HepG2 (cell line): ENCODE measurements at regions not wholly inside any gene's neighbourhood (a gene's known extent, or its start where the extent isn't known, plus 50 kb on each side); places are given as distances from the start of the nearest gene placed in this dataset.
A peak's percentile ranks its signal among the peaks of the same experiment; 100 is the strongest.
"Not testable (repeated sequence)": the region's sequence is repeated elsewhere in the genome, so short reads cannot be mapped to it uniquely, and the experiment has no call there.

ENCODE experiments used
- ATAC-seq: fragments of 200-7000 bp; cut with Tn5 transposase; 3 replicates; pipeline ENCODE4 v1.9.1; 2020; ENCODE audit warnings: mild to moderate bottlenecking, moderate library complexity
- BruUV-seq: library from RNA; stranded (reverse); fragments of 400-500 nt; replicated peaks from 2 replicates; lab custom pipeline; 2021; lab: Mats Ljungman, UMichigan
- CTCF ChIA-PET: fragments of 300-600 bp; formaldehyde crosslinking; extraction: SDS; loops from one replicate; lab custom pipeline; 2021; ENCODE audit warnings: low total read pairs, inconsistent platforms, low intra/inter-chr PET ratio; lab: Yijun Ruan, JAX
- POLR2A ChIA-PET: fragments of 350-600 bp; sonication (Branson Sonifier 250); formaldehyde crosslinking; loops from one replicate; lab custom pipeline; 2020; ENCODE audit warnings: antibody characterized with exemption, inconsistent platforms; lab: Yijun Ruan, JAX
- DNase-seq: peaks from one replicate; pipeline ENCODE4 v3.0.0-alpha.2; 2015; ENCODE audit warnings: low spot score
- FAIRE-seq: peaks from 3 replicates; lab custom pipeline; 2011; peaks lifted over from hg19 to GRCh38; lab: Jason Lieb, UNC
- H2AFZ ChIP-seq: one replicate; pipeline ENCODE4 v1.6.1; 2011; ENCODE audit warnings: low read length, inconsistent platforms
- H3K27ac ChIP-seq: fragments of 300-600 bp; 3 replicates; pipeline ENCODE4 v1.8.0; 2011; ENCODE audit warnings: mixed run types, mild to moderate bottlenecking, mixed read lengths, low read length, inconsistent platforms; ENCODE audit not compliant: insufficient read depth; ENCODE audit errors: extremely low read length
- H3K27me3 ChIP-seq, 2 experiments: fragments of 200-600 bp in 1 of 2; 2 replicates in 1 of 2; 3 replicates in 1 of 2; pipeline versions ENCODE4 v1.6.0 to v1.8.0; 2011; ENCODE audit warnings: low read length in 2 of 2, mild to moderate bottlenecking in 2 of 2, moderate library complexity in 2 of 2, inconsistent platforms in 1 of 2; ENCODE audit not compliant: insufficient read depth in 2 of 2, control insufficient read depth in 1 of 2
- H3K36me3 ChIP-seq, 2 experiments: fragments of 200-600 bp in 1 of 2; replicated peaks in 1 of 2; 2 replicates in 1 of 2; 3 replicates in 1 of 2; pipeline versions ENCODE4 v1.5.1 to v1.8.0; 2011; ENCODE audit warnings: low read length in 2 of 2, inconsistent platforms in 1 of 2; ENCODE audit not compliant: insufficient read depth in 2 of 2, control insufficient read depth in 1 of 2
- H3K4me1 ChIP-seq: 2 replicates; pipeline ENCODE4 v1.5.1; 2012; ENCODE audit warnings: low read length, inconsistent platforms; ENCODE audit not compliant: insufficient read depth
- H3K4me2 ChIP-seq: 2 replicates; pipeline ENCODE4 v1.6.0; 2011; ENCODE audit warnings: low read depth, low read length, inconsistent platforms
- H3K4me3 ChIP-seq, 3 experiments: fragments of 200-600 bp in 1 of 3; sonication (generic), shearing (Covaris generic) in 1 of 3; replicated peaks in 1 of 3; 2 replicates each; pipeline ENCODE4 v1.5.1; 2011 to 2016; ENCODE audit warnings: low read length in 3 of 3, inconsistent platforms in 2 of 3, low read depth in 2 of 3, mild to moderate bottlenecking in 2 of 3, control low read depth in 1 of 3, mixed read lengths in 1 of 3; ENCODE audit not compliant: insufficient read depth in 1 of 3
- H3K79me2 ChIP-seq: one replicate; pipeline ENCODE4 v1.6.1; 2011; ENCODE audit warnings: low read length, inconsistent platforms; ENCODE audit not compliant: insufficient read depth
- H3K9ac ChIP-seq: 2 replicates; pipeline ENCODE4 v1.6.0; 2011; ENCODE audit warnings: mild to moderate bottlenecking, low read depth, low read length, inconsistent platforms; ENCODE audit not compliant: insufficient read depth
- H3K9me3 ChIP-seq: 2 replicates; pipeline ENCODE4 v1.5.1; 2012; ENCODE audit warnings: mild to moderate bottlenecking, low read length
- H4K20me1 ChIP-seq: 2 replicates; pipeline ENCODE4 v1.6.0; 2011; ENCODE audit warnings: inconsistent platforms, mild to moderate bottlenecking, low read length, moderate library complexity; ENCODE audit not compliant: insufficient read depth
- MAFF ChIP-seq: IDR thresholded peaks from 2 replicates; pipeline ENCODE4 v1.6.1; 2011; ENCODE audit warnings: low read depth, low read length, improper control_type of control experiment
- MAFK ChIP-seq, 2 experiments: IDR thresholded peaks in 1 of 2; conservative IDR thresholded peaks in 1 of 2; 2 replicates each; pipeline ENCODE4 v1.6.1; 2011; ENCODE audit warnings: improper control_type of control experiment in 2 of 2, low read length in 2 of 2
- WGBS: methylation state at CpG from one replicate; pipeline ENCODE4 v1.1.6; 2017; ENCODE audit warnings: low lambda C conversion rate; 5-methylcytosine and 5-hydroxymethylcytosine counted together
- in situ Hi-C: cut with HindIII; loops from 2 replicates; pipeline ENCODE4 v1.10.0; 2017; ENCODE audit warnings: low pct_unique_long_range_greater_than_20kb; ENCODE audit not compliant: extremely low pct_ligation_motif_present
- intact Hi-C: fragments of 100-400 bp; cut with micrococcal nuclease; formaldehyde crosslinking; loops from one replicate; pipeline ENCODE4 v1.10.0; 2022; ENCODE audit not compliant: unreplicated experiment

DNA sequence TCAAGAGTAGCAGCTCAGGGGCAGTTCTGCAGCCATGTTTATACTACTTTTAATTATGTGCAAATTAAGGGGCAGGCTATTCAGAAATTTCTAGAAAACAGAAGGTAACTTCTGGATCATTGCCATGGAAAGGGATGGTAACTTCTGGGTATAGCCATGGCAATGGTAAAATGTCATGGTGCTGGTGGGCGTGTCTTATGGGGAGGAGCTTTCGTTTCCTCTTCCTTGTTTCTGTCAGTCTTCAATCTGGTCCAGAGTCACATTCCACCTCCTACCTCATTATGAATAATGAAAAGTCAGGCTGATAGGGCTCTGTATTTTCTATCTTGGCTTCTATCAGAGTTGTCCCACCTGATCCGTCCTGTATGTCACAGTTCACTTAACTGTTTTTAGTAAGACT lies 366.0 kb downstream of the SRGAP2C start:
- POLR2A ChIA-PET, H3K79me2 ChIP-seq, H3K4me1 ChIP-seq, H4K20me1 ChIP-seq, DNase-seq, intact Hi-C loops, CTCF ChIA-PET, H3K4me2 ChIP-seq, H3K9me3 ChIP-seq, H3K27me3 ChIP-seq, BruUV-seq, FAIRE-seq, H3K4me3 ChIP-seq, H3K36me3 ChIP-seq, H2AFZ ChIP-seq, H3K27ac ChIP-seq, ATAC-seq, H3K9ac ChIP-seq, in situ Hi-C loops: not testable (repeated sequence)
- 99% methylated on average over 3 of the region's 3 CpGs for WGBS

DNA sequence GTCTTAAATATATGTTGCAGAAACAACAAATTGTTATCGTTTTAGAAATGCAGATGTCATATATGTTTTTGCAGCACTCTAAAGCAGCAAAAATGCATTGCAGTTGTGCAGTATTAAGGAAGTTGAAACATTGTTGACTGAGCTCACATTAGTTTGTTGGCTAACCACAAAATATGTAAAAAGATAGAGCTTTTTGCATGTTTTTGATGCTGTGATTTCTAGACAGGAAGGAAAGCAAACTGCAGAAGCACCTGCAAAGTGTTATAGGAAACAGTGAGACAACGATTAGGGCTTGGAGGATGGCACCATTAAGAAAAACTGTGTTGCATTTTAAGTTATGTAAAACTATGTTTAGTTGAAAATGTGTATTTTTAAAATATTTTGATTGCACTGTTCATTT lies 366.7 kb downstream of the SRGAP2C start:
- ATAC-seq, FAIRE-seq, POLR2A ChIA-PET, in situ Hi-C loops, H3K36me3 ChIP-seq, H4K20me1 ChIP-seq, intact Hi-C loops, BruUV-seq, H2AFZ ChIP-seq, H3K9ac ChIP-seq, H3K4me2 ChIP-seq, H3K4me3 ChIP-seq, H3K27me3 ChIP-seq, DNase-seq, H3K27ac ChIP-seq, H3K9me3 ChIP-seq, H3K4me1 ChIP-seq, H3K79me2 ChIP-seq, CTCF ChIA-PET: not testable (repeated sequence)
- WGBS, result 98% methylated on average over 2 of the region's 2 CpGs

DNA sequence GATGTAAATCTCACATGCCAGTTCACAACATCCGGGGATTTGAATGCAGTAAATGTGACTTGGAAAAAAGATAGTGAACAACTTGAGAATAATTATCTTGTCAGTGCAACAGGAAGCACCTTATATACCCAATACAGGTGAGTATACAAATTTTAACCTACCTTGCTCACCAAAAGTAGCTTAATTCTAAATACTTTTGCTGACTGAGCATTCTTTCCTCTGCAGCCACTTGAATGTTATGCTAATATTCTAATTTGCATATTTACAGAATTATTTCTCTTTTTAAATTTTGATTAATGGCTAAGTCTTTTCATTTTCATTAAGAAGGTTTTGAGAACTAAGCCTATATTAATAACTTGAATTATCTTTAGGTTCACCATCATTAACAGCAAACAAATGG lies 371.8 kb downstream of the SRGAP2C start:
- H3K27ac ChIP-seq, intact Hi-C loops, BruUV-seq, CTCF ChIA-PET, POLR2A ChIA-PET, H3K79me2 ChIP-seq, DNase-seq: not testable (repeated sequence)
- TF ChIP-seq MAFK (conservative IDR thresholded peaks at IDR 0.05 in 1 of 2, IDR thresholded peaks at IDR 0.05 in 1 of 2; ENCODE audit: low read length in 2 of 2) (peak; percentile 51 to 80; a peak in 3 of 4 replicates), MAFF (peak; percentile 66)
- TF ChIP-seq, all 625 proteins: peak for 2; not testable (repeated sequence) for 623
- H4K20me1 ChIP-seq, H3K9me3 ChIP-seq, H3K9ac ChIP-seq, ATAC-seq, FAIRE-seq, H3K36me3 ChIP-seq, H3K4me2 ChIP-seq, H2AFZ ChIP-seq, H3K4me3 ChIP-seq, in situ Hi-C loops, H3K27me3 ChIP-seq, H3K4me1 ChIP-seq: not testable (repeated sequence)
- WGBS, result 94% methylated on average over 1 of the region's 1 CpG

DNA sequence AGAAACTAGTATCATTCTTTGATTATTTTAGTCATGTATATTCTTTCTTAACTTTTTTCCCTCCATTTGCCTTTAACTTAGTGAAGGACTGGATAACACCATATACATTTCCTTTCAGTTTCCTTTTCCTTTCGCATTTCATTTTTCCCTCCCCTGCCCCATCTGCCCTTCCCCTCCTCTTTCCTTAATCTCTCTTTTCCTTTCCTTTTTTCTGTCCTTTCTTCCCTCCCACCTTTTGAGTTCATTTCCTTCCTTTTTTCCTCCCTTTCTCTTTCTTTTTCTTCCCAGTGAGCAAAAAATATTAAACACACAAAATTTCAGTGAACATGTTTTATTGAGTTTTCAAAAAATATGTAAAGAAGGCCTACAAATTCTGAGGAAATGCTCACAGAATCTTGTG lies 373.3 kb downstream of the SRGAP2C start:
- H3K27ac ChIP-seq, H3K4me1 ChIP-seq, H3K4me2 ChIP-seq, H2AFZ ChIP-seq, H3K27me3 ChIP-seq, DNase-seq, in situ Hi-C loops, H3K9ac ChIP-seq, POLR2A ChIA-PET, H3K9me3 ChIP-seq, H3K4me3 ChIP-seq, FAIRE-seq, H4K20me1 ChIP-seq, BruUV-seq, CTCF ChIA-PET, H3K36me3 ChIP-seq, H3K79me2 ChIP-seq, ATAC-seq, intact Hi-C loops: not testable (repeated sequence)
- WGBS, result 97% methylated on average over 1 of the region's 1 CpG
